HG03097 (cell line): ENCODE measurements at regions not wholly inside any gene's neighbourhood (a gene's known extent, or its start where the extent isn't known, plus 50 kb on each side); places are given as distances from the start of the nearest gene placed in this dataset.

Source experiments
- ATAC-seq: cut with Tn5 transposase; IDR thresholded peaks from one replicate; pipeline ENCODE4 v1.9.1; 2021; ENCODE audit not compliant: unreplicated experiment, low FRiP score

GRCh38 chr2:18503376-18504228 is 56.9 kb downstream of the RDH14 start:
- no peak for ATAC-seq

DNA sequence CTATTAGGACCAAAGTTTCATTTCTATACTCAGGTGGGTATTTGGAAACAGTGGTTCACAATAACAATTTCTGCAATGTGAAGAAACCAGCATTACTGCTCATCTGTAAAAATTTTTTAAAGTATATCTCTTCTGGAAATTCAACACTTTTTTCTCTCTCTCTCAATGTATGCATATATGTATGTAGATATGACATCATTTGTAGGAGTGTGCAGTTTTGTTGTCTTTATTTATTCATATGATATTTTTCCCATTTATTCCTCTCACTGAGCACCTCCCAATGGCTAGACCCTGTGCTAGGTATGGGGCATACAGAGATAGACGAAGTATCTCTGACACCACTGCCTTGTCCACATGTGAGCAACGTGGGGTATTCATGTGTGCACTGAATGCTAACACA is 58.3 kb downstream of the RDH14 start:
- ATAC-seq = no peak

DNA sequence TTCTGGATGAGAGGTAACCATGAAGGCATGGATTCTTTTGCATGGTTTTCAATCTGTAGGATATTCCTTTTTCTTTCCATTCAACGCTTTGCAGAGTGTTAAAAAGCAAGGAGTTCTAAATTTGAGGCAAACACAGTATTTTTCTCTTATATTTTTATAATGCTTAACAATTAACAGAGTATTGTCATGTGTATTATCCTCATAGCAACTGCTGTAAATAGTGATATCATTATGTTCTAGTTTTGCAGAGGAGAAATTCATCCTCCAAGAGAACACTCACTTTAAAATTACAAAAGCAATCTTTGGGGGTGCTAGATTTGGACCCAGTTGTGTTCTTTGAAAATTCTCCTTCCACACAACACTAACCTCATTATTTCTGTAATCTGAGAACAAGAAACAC is 58.7 kb downstream of the RDH14 start:
- ATAC-seq = no peak

GRCh38 chr2:18501156-18501555 is 59.3 kb downstream of the RDH14 start:
- no peak for ATAC-seq

GRCh38 chr2:18500333-18500732 is 60.1 kb downstream of the RDH14 start:
- no peak for ATAC-seq

GRCh38 chr2:18498531-18498930 is 61.9 kb downstream of the RDH14 start:
- no peak for ATAC-seq

GRCh38 chr2:18496516-18496915 is 63.9 kb downstream of the RDH14 start:
- ATAC-seq = no peak

DNA sequence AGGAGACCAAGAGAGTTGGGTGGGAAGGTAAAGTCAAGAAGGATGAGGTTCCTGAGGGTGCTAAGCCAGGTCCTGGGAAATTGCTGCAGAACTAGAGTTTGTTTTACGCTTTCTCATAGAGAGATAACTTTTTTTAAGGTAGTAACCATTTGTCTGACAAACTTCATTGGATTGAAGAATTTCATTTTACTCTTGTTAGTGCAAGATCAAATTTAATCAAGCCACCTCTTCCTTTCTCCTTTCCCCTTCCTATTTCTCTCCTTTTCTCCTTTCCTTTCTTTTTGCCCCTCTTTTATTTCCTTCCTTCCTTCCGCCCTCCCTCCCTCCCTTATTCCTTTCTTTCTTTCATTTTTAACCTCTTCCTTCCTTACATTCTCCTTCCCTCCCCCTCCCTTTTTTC is 65.4 kb downstream of the RDH14 start:
- no peak for ATAC-seq

DNA sequence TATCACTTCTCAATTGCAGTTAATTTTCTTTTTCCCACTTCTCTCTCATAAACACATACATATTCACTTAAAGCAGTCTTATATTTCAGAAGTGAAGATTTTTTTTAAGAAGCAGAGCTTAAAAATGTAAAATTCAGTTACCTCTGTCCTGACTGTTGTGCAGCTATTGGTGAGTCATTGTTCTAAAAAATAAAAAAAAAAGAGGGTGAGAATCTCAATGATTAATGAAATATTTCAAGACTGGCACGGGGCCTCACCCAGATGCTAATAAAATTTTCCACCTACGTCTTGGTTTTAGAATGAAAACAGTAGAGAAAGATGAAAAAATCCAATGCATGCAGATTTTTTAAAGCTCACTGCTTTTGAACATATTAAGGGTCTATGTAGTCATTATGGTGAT is 67.7 kb downstream of the RDH14 start:
- no peak for ATAC-seq

- ATAC-seq = no peak
Observed at GRCh38 chr2:18491577-18491976, 68.9 kb downstream of the RDH14 start.

DNA sequence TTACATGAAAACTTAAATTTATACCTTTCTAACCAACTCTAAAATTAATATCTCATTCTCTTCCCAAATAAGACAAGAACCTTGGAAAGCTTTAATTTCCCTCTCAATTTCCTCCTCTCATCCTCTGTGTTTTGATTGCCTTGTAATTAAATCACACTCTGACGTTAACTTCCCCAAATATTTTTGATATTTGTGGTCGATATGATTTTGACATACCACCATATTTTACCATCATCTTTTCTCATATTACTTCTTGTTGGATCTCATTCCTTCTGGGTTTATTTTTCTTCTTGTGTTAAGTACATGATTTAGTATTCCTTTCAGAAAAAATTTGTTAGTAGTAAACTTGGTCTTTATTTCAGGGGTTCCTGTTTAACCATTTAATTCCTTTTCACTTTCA is 69.6 kb downstream of the RDH14 start:
- ATAC-seq = no peak

DNA sequence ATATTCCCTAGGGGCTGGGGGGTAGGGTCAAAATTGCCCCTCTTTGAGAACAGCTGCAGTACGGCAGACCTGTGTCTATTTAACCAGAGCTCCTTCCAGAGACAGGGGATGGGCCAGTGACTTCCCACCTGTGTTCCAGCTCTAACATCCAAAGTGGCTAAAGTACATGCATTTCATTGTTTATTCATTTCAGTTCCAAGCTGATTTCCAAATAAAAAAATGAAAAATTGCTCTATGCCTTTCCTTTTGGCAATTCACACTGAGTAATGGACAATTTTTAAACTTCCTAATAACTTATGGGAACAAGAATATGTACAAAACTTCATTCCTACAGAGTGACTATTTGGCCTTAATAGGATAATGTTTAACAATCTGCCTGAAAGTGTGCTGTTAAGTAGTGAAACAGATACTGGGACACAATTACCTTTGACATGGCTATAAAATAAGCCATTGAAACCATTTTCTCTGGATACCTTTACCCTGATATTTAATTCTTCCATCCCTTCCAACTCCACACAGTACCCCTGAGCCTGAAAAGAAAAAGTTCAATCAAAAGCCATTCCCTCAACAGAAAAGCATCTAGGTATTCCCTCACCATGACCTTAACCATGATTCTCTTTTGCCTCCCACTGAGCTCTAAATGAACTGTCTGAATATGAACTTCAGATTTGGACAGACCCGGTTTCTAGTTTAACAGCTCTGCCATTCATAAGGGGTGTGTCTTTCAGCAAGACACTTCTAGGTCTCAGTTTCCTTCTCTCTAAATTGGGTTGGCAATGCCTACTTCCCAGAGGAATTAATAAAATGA is 73.1 kb downstream of the RDH14 start:
- ATAC-seq = no peak

GRCh38 chr2:18484625-18485024 is 75.8 kb downstream of the RDH14 start:
- no peak for ATAC-seq

DNA sequence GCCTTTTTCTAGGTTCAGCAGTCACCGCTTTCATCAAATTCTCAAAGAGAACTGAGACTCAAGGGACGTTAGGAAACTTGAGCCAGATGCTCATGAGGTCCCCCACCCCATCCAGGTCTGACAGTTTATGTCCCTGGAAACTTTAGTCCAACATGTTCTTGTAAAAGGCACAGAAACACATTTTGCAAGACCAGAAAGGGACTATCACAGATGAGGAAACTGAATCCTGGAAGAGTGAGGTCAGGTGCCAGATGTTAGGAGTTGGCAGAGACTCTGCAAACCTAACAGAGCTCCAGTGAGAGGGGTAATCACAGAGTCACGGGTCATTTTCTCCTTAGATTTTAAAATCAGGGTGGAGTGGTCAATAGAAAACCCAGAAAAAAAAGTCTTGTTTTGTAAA is 76.6 kb downstream of the RDH14 start:
- no peak for ATAC-seq

DNA sequence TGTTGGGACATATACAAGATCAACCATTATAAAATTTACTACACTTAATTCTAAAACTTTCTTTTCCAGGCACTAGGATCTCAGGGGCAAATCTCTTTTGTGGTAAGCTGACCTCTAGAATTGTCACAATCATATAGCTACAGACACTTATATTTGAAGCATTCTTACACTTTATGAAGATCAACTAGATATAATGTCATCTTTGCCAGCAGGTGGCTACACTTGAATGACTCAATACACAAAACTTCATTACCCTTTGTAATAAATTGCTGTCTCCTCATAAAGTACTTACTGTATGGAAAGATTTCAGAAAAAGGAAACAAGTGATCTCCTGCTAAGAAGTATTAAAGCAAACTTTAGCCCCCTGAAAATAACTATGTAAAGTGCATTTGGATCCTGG is 77.8 kb downstream of the RDH14 start:
- ATAC-seq = no peak

- no peak for ATAC-seq
Observed at GRCh38 chr2:18479947-18480369, 80.5 kb downstream of the RDH14 start.

DNA sequence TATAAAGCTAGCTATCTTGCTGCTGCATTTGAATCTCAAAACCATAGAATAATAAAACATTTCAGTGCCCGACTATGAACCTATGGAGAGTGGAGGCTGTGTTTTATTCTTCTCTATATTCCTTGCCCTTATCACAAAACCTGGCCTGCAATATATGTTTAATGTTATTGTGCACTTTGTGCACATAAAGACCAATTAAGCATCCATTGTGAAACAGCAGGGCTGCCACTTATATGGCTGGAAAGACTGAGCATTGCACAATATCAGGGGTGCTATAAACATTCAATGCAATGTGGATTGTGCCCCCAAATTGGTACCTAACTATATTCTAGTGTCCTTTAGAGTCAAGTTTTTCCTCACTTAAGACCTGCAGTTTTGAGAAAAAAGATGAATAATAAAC is 83.2 kb downstream of the RDH14 start:
- no peak for ATAC-seq

DNA sequence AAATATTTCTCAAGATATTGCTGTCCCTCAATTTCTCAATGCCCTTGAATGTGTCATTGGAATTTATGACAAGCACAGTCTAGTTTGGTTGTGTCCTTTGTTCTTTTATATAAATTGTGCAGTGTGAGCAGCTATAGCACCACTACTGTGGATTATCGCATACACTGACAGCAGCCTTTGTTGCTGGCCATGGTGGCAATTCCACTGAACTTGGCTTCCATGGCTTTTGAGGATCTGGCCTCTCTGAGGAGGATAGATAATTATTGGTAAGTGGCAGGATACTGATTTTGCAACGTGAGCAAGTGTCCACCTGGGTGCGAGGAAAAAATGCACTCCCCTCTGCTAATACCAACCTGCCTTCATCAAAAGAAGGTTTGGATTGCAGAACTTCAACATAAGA is 84.0 kb downstream of the RDH14 start:
- no peak for ATAC-seq

DNA sequence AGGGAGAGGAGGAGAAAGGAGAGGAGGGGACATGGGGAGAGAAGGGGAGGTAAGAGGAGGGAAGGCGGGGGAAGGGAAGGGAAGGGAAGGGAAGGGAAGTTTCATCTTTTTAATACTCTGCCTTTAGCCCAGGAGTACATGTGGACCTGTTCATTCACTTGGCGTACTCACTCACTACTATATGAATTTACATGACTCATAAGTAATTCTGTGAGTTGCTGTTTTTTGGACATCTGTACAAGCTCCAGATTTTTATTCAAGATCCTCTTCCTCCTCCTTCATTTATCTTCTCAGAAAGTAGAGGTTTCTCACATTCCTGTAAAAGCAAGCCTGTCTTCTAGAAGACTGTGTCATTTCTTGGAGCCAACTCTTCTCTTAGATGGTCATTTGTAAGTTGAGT is 84.6 kb downstream of the RDH14 start:
- ATAC-seq = no peak

GRCh38 chr2:18474700-18475099 is 85.8 kb downstream of the RDH14 start:
- ATAC-seq = no peak

GRCh38 chr2:18473241-18474181 is 86.9 kb downstream of the RDH14 start:
- ATAC-seq = no peak
